ENCODE measurements at regions not wholly inside any gene's neighbourhood (a gene's known extent, or its start where the extent isn't known, plus 50 kb on each side); places are given as distances from the start of the nearest gene placed in this dataset.

DNA sequence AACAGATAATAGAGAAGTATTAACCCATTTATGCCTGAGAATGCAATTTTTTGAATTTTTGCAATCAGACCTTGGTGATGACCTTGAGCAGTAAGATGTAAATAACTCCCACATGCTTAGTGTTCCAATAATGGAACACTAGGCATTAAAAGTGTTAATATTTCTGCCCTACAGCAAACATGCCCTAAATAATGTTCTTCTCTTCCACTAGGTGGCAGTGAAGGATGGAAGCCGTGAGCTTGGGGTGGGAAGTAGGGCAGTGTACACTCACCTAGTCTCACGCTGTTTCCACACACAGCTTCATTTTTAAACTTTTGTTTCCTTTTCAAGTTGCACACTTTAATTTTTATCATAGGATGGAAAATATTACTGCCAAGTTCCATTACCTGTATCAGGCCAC, 613.1 kb upstream of the HS3ST1 start:
- no peak for TF ChIP-seq ZNF416 (CRISPR knock-in tag; IDR thresholded peaks at IDR 0.05)
- TF ChIP-seq, protein P1, sequence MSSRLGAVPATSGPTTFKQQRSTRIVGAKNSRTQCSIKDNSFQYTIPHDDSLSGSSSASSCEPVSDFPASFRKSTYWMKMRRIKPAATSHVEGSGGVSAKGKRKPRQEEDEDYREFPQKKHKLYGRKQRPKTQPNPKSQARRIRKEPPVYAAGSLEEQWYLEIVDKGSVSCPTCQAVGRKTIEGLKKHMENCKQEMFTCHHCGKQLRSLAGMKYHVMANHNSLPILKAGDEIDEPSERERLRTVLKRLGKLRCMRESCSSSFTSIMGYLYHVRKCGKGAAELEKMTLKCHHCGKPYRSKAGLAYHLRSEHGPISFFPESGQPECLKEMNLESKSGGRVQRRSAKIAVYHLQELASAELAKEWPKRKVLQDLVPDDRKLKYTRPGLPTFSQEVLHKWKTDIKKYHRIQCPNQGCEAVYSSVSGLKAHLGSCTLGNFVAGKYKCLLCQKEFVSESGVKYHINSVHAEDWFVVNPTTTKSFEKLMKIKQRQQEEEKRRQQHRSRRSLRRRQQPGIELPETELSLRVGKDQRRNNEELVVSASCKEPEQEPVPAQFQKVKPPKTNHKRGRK (CRISPR knock-in tag; IDR thresholded peaks at IDR 0.05; ENCODE audit: borderline replicate concordance): no peak
